SKM-1 (cell line): ENCODE measurements at regions not wholly inside any gene's neighbourhood (a gene's known extent, or its start where the extent isn't known, plus 50 kb on each side); places are given as distances from the start of the nearest gene placed in this dataset.

Experiments
- DNase-seq: peaks from one replicate; lab custom pipeline; 2025; ENCODE audit not compliant: unreplicated experiment; lab: John Stamatoyannopoulos, UW

DNA sequence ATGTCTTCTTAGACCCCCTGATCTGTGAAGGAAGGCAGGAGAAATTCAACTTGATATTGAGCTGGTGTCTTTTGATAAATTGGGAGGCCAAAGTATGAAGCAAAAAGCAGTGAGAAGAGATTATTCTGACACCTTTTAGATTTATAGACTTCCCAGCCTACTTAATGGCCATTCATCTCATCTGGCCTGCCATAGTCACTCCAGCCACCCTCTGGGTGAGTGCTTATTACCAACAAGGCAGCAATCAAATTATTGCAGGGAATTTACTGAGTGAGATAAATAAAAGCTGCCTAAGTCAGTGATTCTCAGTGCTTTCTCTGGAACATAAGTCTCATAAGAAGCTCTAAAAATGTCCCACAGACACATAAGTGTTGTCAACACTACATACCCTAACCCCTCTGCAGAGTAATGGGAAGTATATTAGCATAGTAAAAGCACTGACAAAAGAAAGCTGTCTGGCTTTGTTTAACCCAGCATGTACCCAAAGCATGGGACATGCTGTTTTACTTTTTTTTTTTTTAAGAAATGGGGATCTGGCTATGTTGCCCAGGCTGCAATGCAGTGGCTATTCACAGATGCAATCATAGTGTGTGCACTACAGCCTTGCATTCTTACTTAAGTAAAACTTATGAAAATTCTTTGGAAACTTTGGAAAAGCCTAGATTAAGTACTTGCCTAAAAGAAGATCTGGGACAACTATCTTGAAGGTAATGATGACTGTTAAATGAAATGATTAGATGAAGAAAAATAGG is 725.3 kb downstream of the TUSC7 start:
- no peak for DNase-seq

DNA sequence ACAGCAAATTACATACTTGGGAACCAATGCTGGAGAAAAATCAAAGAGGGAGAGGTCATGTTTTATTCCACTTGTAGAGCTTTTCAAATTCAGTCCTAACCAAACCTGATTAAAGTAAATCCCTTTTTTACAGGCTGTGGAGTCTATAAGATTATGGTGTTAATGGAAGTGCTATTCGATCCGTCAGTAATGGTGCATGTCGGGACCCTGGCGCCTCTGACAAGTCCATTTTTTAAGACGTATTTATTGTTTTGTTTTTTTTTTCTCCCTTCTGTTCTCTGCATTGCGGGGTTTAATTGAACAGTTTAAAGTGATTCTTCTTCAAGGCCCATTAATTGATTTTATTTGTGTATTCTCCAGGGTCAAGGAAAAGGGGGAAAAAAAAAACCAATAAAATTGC is 725.9 kb downstream of the TUSC7 start:
- no peak for DNase-seq

- DNase-seq, result peak; percentile 65
These were observed 730.2 kb downstream of the TUSC7 start for GRCh38 chr3:117439812-117440211.

GRCh38 chr3:117441851-117442250 is 732.3 kb downstream of the TUSC7 start:
- DNase-seq, result no peak

DNA sequence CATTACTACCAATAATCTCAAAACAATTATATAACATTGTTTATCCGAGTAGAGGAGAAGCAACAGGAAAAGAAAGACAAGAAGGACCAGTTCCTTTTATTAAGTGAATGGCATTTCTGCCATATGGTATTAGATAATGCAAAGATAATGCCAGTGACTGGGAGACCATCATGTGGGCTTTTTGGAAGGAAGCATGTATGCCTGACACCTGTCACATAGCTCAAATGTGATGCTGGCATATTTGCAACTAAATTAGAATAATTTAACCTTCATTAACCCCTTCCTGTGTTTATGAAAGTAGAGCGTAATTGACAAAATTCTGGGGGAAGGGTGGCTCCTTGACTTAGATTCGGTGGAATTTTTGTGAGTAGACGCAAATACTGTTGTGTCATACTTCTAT is 733.0 kb downstream of the TUSC7 start:
- no peak for DNase-seq

DNA sequence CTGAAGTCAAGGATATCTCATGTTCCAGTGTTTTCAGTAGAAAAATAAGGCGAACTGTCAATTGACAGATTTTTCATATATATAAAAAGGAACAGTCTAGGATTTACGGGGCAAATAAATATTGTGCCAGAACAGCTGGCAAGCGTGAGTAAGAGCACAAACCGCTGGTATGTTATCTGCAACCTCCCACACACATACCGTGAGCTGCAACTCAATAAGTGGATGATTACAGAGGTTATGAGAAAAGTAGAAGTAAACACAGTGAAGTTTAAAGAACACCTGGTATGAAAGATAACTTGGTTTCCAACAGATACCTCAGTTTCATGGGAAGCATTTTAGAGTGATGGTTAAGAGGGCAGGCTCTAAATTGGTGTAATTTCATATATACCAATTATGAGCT is 733.4 kb downstream of the TUSC7 start:
- no peak for DNase-seq

- no peak for DNase-seq
These were observed 734.6 kb downstream of the TUSC7 start for GRCh38 chr3:117444175-117444574.

DNA sequence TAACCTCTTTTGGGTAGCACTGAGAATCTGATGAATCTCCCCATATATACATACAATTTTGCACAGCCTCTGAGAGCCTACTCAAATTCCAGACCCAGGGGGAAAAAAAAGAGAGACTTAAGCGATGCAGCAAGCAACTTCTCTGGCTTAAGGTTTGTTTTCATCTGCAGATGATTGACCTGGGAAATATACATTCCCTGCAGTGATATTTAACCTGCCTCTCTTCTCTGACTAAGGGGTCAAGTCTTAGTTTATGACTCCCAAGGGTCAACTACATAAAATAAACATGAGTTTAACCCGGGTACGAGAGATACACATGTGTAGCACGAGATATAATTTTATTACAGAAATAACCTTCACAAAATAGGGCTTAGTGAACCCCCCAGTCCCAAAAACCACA is 737.8 kb downstream of the TUSC7 start:
- DNase-seq, result no peak

- DNase-seq, result no peak
These were observed 740.4 kb downstream of the TUSC7 start for GRCh38 chr3:117450026-117450425.

DNA sequence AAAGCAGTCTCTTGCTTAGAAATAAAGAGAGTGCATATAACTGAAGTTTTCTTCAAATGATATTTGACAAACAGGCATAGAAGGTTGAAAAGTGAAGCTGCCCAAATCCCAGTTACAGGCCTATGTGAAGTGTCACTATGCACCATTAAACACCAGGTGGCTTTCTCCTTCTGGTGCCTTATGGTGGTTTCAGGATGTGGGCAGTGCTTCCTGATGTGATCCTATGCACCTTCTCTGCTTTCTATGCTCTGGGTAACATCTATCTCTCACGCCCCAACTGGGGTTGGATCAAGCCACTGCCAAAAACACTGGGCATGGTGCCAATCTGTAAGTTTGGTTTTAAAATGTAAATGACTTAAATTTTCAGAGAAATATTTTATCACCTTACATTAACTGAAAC is 744.7 kb downstream of the TUSC7 start:
- DNase-seq, result no peak

- no peak for DNase-seq
These were observed 745.3 kb downstream of the TUSC7 start for GRCh38 chr3:117454908-117455307.

DNA sequence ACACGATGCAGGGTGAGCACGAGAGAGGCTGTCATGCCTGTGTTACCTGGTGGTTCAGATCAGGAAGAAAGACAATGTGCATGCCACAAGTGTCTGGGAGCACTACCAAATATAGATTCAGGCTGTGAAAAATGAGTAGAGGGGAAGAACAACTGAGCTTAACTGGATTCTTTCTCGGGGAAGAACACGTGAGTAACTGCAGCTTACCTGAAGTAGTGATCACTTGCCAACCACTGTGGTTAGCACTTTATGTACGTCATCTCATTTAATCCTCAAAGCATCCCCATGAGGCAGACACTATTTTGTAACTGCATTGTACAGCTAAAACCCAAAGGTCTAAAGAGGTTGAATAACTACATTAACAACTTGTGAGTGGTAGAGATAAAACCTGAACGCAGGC is 746.2 kb downstream of the TUSC7 start:
- no peak for DNase-seq

DNA sequence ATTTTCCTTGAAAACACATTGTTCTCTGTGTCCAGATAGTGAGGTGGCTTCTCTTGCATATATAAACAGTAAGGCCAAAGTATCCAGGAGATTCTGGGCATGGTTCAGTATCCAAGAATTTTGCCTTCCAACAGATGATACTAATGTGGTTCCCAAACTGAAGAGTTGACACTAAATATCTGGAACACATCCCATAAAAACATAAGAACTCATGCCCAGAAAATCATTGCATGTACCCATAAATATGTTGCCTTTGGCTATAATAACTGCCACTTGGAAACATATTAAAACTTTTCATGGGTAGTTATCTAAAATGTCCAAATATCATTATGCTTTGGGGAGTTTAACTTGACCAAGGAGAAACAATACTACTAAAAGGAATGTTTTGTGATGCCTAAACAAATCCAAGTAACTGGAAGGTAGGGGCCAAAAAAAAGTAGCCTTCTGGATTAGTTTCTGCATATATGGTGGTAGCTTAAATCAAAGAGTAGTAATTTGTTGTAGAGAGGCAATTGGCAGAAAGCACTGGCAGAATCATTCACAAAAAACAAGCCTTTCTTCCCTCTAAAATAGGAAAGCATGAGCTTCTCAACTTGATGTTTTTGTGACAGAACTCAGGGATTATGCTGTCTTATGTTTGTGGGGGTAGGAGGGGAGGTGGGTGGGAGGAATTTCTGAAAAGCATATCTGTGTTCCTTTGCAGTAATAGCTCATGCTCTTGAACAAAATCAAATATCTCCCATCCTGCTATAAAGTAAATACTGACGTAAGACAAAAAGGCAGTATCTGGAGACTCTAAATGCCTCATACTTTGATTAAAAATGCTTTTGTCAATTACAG is 753.9 kb downstream of the TUSC7 start:
- no peak for DNase-seq

GRCh38 chr3:117471831-117472230 is 762.3 kb downstream of the TUSC7 start:
- DNase-seq, result no peak

DNA sequence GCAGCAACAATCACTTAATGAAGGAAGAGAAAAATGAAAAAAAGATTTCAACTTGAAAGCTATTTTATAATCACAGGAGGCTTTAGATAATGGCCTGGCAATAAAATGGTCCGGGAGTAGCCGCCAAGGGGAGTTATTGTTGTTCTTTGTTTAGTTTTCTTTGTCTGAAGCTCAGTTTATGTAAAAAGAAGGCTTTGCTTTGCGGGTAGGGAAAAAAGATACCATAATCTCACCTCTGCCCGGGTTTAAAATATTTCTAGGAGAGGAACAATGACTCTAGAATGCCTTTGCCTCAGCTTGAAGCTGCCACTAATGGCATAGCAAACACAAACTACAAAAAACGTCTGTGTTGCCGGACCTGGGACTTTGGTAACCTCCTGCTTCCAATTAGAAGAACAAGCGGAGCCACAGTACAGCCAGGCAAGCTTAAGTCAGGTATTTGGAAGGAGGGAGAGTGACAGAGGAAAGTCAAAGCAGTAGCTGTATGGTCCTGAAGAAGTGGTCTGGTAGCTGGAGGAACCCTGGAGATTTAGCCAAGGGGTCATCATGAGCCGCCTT is 764.5 kb downstream of the TUSC7 start:
- DNase-seq, result no peak

DNA sequence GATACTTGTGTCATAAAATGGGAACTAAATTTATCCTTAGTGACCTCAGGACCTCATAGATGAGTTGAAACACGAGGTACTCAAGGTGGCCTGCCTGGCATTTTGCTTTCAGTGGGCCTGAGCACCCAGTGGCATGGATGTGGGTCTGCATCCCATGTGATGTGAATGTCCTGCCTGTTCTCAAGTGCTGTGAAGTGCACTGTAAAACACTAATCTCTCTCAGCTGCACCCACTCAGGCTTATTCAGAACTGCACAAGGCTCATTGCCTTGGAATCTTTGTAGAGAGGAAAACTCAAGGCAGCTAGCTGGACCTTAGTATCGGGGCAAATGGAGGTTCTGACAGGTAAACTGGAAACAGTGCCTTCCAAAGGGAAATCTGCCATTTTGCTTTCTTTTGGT is 767.0 kb downstream of the TUSC7 start:
- no peak for DNase-seq

DNA sequence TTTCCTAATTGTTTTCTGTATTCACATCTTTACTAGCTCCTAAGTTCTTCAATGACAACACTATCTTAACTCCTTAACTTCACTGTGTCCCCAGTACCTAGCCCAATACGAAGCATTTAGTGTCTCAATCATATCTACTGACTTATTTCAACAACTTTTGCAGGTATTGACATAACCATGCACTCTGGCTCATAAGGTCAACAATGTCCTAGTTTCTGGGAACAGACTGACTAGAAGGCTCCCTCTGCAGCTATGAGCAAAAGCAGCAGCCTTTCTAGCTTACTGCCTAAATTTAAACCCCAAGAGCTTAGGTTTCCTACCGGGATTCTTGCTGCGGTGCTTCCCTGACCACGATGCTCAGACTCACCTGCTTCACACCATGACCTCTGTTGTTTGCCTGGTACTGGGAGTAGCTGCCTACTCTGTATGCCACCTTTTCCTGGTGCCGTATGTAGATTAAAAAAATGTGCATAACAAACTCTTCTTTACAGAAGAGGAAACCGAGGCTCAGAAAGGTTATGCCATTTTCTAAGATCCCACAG is 767.7 kb downstream of the TUSC7 start:
- no peak for DNase-seq

- no peak for DNase-seq
These were observed 769.5 kb downstream of the TUSC7 start for GRCh38 chr3:117479095-117479494.

DNA sequence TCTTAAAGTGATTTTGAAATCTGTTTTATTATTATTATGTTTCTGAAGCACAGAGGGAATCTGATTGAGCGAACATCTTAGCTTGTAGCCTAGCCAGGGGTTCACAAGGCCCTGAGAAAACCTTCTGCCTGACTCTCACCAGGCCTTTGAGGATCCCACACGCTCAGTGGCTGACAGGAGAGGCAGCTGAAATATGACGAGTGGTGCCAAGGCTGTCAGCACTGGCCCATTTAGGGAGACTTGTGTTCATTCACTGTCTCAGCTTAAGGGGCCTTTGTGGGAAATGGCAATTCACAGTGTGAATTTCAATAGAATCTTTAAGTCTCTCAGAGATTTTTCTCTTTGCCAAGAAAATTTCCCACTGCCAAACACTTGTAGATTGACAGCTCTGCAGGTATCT is 770.9 kb downstream of the TUSC7 start:
- DNase-seq, result no peak

DNA sequence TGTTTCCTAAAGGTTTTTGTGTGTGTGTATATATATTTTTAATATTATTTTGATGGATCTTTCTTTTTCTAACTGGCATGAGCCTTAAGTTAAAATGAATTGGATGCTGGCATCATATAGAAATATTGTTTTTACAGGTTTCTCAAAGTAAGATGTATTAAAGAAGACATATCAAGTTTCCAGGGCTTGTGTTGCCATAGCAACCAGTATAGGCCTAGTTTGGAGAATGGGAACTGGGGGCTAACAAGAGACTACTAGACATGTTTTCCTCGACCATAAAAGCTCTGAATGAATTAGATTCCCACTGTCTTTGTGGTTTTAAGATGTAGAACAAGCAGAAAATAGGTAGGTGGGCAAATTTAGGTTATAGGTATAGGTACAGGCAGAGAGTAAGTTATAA is 771.4 kb downstream of the TUSC7 start:
- no peak for DNase-seq

GRCh38 chr3:117483839-117484238 is 774.3 kb downstream of the TUSC7 start:
- no peak for DNase-seq

DNA sequence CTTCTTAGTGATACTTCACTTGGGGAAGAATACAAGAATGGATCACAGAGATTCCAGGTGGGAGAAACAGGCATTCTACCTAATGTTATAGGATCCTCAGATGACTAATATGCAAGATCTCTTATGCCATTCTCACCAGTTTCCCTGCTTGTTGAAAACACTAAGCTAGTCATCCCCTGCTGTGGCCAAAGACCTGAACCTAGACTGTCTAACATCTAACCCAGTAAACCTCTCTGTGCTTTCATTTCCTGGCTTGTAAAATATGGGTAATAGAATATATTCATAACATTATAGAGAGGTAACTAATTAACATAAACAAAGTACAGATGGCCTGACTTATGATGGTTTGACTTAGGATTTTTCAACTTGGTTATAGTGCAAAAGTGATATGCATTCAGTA is 776.3 kb downstream of the TUSC7 start:
- DNase-seq, result no peak
